HepG2 (cell line): ENCODE measurements at regions not wholly inside any gene's neighbourhood (a gene's known extent, or its start where the extent isn't known, plus 50 kb on each side); places are given as distances from the start of the nearest gene placed in this dataset.

ENCODE experiments used
- ATAC-seq: fragments of 200-7000 bp; cut with Tn5 transposase; 3 replicates; pipeline ENCODE4 v1.9.1; 2020; ENCODE audit warnings: mild to moderate bottlenecking, moderate library complexity
- BruUV-seq: library from RNA; stranded (reverse); fragments of 400-500 nt; replicated peaks from 2 replicates; lab custom pipeline; 2021; lab: Mats Ljungman, UMichigan
- CTCF ChIA-PET: fragments of 300-600 bp; formaldehyde crosslinking; extraction: SDS; loops from one replicate; lab custom pipeline; 2021; ENCODE audit warnings: low total read pairs, inconsistent platforms, low intra/inter-chr PET ratio; lab: Yijun Ruan, JAX
- POLR2A ChIA-PET: fragments of 350-600 bp; sonication (Branson Sonifier 250); formaldehyde crosslinking; loops from one replicate; lab custom pipeline; 2020; ENCODE audit warnings: antibody characterized with exemption, inconsistent platforms; lab: Yijun Ruan, JAX
- DNase-seq: peaks from one replicate; pipeline ENCODE4 v3.0.0-alpha.2; 2015; ENCODE audit warnings: low spot score
- FAIRE-seq: peaks from 3 replicates; lab custom pipeline; 2011; peaks lifted over from hg19 to GRCh38; lab: Jason Lieb, UNC
- H2AFZ ChIP-seq: one replicate; pipeline ENCODE4 v1.6.1; 2011; ENCODE audit warnings: low read length, inconsistent platforms
- H3K27ac ChIP-seq: fragments of 300-600 bp; 3 replicates; pipeline ENCODE4 v1.8.0; 2011; ENCODE audit warnings: mixed run types, mild to moderate bottlenecking, mixed read lengths, low read length, inconsistent platforms; ENCODE audit not compliant: insufficient read depth; ENCODE audit errors: extremely low read length
- H3K27me3 ChIP-seq, 2 experiments: fragments of 200-600 bp in 1 of 2; 2 replicates in 1 of 2; 3 replicates in 1 of 2; pipeline versions ENCODE4 v1.6.0 to v1.8.0; 2011; ENCODE audit warnings: low read length in 2 of 2, mild to moderate bottlenecking in 2 of 2, moderate library complexity in 2 of 2, inconsistent platforms in 1 of 2; ENCODE audit not compliant: insufficient read depth in 2 of 2, control insufficient read depth in 1 of 2
- H3K36me3 ChIP-seq, 2 experiments: fragments of 200-600 bp in 1 of 2; replicated peaks in 1 of 2; 2 replicates in 1 of 2; 3 replicates in 1 of 2; pipeline versions ENCODE4 v1.5.1 to v1.8.0; 2011; ENCODE audit warnings: low read length in 2 of 2, inconsistent platforms in 1 of 2; ENCODE audit not compliant: insufficient read depth in 2 of 2, control insufficient read depth in 1 of 2
- H3K4me1 ChIP-seq: 2 replicates; pipeline ENCODE4 v1.5.1; 2012; ENCODE audit warnings: low read length, inconsistent platforms; ENCODE audit not compliant: insufficient read depth
- H3K4me2 ChIP-seq: 2 replicates; pipeline ENCODE4 v1.6.0; 2011; ENCODE audit warnings: low read depth, low read length, inconsistent platforms
- H3K4me3 ChIP-seq, 3 experiments: fragments of 200-600 bp in 1 of 3; sonication (generic), shearing (Covaris generic) in 1 of 3; replicated peaks in 1 of 3; 2 replicates each; pipeline ENCODE4 v1.5.1; 2011 to 2016; ENCODE audit warnings: low read length in 3 of 3, inconsistent platforms in 2 of 3, low read depth in 2 of 3, mild to moderate bottlenecking in 2 of 3, control low read depth in 1 of 3, mixed read lengths in 1 of 3; ENCODE audit not compliant: insufficient read depth in 1 of 3
- H3K79me2 ChIP-seq: one replicate; pipeline ENCODE4 v1.6.1; 2011; ENCODE audit warnings: low read length, inconsistent platforms; ENCODE audit not compliant: insufficient read depth
- H3K9ac ChIP-seq: 2 replicates; pipeline ENCODE4 v1.6.0; 2011; ENCODE audit warnings: mild to moderate bottlenecking, low read depth, low read length, inconsistent platforms; ENCODE audit not compliant: insufficient read depth
- H3K9me3 ChIP-seq: 2 replicates; pipeline ENCODE4 v1.5.1; 2012; ENCODE audit warnings: mild to moderate bottlenecking, low read length
- H4K20me1 ChIP-seq: 2 replicates; pipeline ENCODE4 v1.6.0; 2011; ENCODE audit warnings: inconsistent platforms, mild to moderate bottlenecking, low read length, moderate library complexity; ENCODE audit not compliant: insufficient read depth
- BORCS8-MEF2B ChIP-seq: sonication (generic); formaldehyde crosslinking; IDR thresholded peaks from 2 replicates; pipeline ENCODE4 v1.8.0; 2022; ENCODE audit warnings: mild to moderate bottlenecking, missing genetic modification reagents
- CERS6 ChIP-seq: sonication (generic); formaldehyde crosslinking; IDR thresholded peaks from 2 replicates; pipeline ENCODE4 v1.5.0; 2020; ENCODE audit warnings: missing genetic modification reagents
- GATAD2A ChIP-seq: IDR thresholded peaks from 2 replicates; pipeline ENCODE4 v1.6.1; 2016
- HDAC2 ChIP-seq: sonication (generic); formaldehyde crosslinking; IDR thresholded peaks from 2 replicates; pipeline ENCODE4 v1.4.0; 2020; ENCODE audit warnings: missing genetic modification reagents
- IRF1 ChIP-seq: sonication (generic); formaldehyde crosslinking; IDR thresholded peaks from 2 replicates; pipeline ENCODE4 v1.4.0; 2020; ENCODE audit warnings: low read depth, mild to moderate bottlenecking, missing genetic modification reagents
- MTF1 ChIP-seq: sonication (generic); formaldehyde crosslinking; IDR thresholded peaks from 2 replicates; pipeline ENCODE4 v1.5.0; 2020; ENCODE audit warnings: missing genetic modification reagents
- NKX3-1 ChIP-seq: sonication (generic); formaldehyde crosslinking; IDR thresholded peaks from 2 replicates; pipeline ENCODE4 v1.5.0; 2020; ENCODE audit warnings: missing genetic modification reagents
- SP140L ChIP-seq: sonication (generic); formaldehyde crosslinking; IDR thresholded peaks from 2 replicates; pipeline ENCODE4 v1.4.0; 2020; ENCODE audit warnings: missing genetic modification reagents, borderline replicate concordance
- XBP1 ChIP-seq: sonication (generic); formaldehyde crosslinking; IDR thresholded peaks from 2 replicates; pipeline ENCODE4 v1.5.0; 2020; ENCODE audit warnings: missing genetic modification reagents
- ZBTB14 ChIP-seq: sonication (generic); formaldehyde crosslinking; IDR thresholded peaks from 2 replicates; pipeline ENCODE4 v1.4.0; 2020; ENCODE audit warnings: missing genetic modification reagents
- ZFY ChIP-seq: sonication (generic); formaldehyde crosslinking; IDR thresholded peaks from 2 replicates; pipeline ENCODE4 v1.4.0; 2020; ENCODE audit warnings: missing genetic modification reagents
- ZNF317 ChIP-seq: sonication (generic); formaldehyde crosslinking; IDR thresholded peaks from 2 replicates; pipeline ENCODE4 v1.5.0; 2020; ENCODE audit warnings: mild to moderate bottlenecking, missing genetic modification reagents
- ZNF34 ChIP-seq: sonication (generic); formaldehyde crosslinking; IDR thresholded peaks from 2 replicates; pipeline ENCODE4 v1.4.0; 2020; ENCODE audit warnings: mild to moderate bottlenecking, missing genetic modification reagents, borderline replicate concordance
- ZNF850 ChIP-seq: sonication (generic); formaldehyde crosslinking; conservative IDR thresholded peaks from 2 replicates; pipeline ENCODE4 v1.9.0; 2021; ENCODE audit warnings: mild to moderate bottlenecking, missing genetic modification reagents
- WGBS: methylation state at CpG from one replicate; pipeline ENCODE4 v1.1.6; 2017; ENCODE audit warnings: low lambda C conversion rate; 5-methylcytosine and 5-hydroxymethylcytosine counted together
- in situ Hi-C: cut with HindIII; loops from 2 replicates; pipeline ENCODE4 v1.10.0; 2017; ENCODE audit warnings: low pct_unique_long_range_greater_than_20kb; ENCODE audit not compliant: extremely low pct_ligation_motif_present
- intact Hi-C: fragments of 100-400 bp; cut with micrococcal nuclease; formaldehyde crosslinking; loops from one replicate; pipeline ENCODE4 v1.10.0; 2022; ENCODE audit not compliant: unreplicated experiment

GRCh38 chr13:69300131-69300530, 807.5 kb upstream of the ATXN8OS start:
- ATAC-seq = no peak
- 1% methylated on average over 2 of the region's 2 CpGs for WGBS
- FAIRE-seq = no peak
- Histone ChIP-seq H3K4me1 (no peaks in the 10 kb centered on the region), H3K4me3 (no peak overlapping the region), H3K27me3 (no peaks in the 10 kb centered on the region), H3K27ac (no peak overlapping the region), H3K9me3 (no peaks in the 10 kb centered on the region), H3K79me2 (no peaks in the 10 kb centered on the region), H3K36me3 (no peaks in the 10 kb centered on the region), H3K4me2 (no peak overlapping the region), H2AFZ (no peak overlapping the region), H3K9ac (no peak overlapping the region), H4K20me1 (no peaks in the 10 kb centered on the region)
- POLR2A ChIA-PET = no interaction called here
- intact Hi-C loops = no loop called here
- no peak for TF ChIP-seq GATAD2A (CRISPR knock-in tag)
- no peak for TF ChIP-seq MTF1 (CRISPR knock-in tag)
- TF ChIP-seq NKX3-1 (CRISPR knock-in tag) = no peak
- no peak for TF ChIP-seq ZNF317 (CRISPR knock-in tag)
- no peak for TF ChIP-seq HDAC2
- TF ChIP-seq ZFY (CRISPR knock-in tag) = no peak
- TF ChIP-seq SP140L (CRISPR knock-in tag) = no peak
- TF ChIP-seq IRF1 (CRISPR knock-in tag) = no peak
- no peak for TF ChIP-seq ZNF850 (CRISPR knock-in tag)
- TF ChIP-seq CERS6 = no peak
- TF ChIP-seq BORCS8-MEF2B (CRISPR knock-in tag) = no peak
- no peak for TF ChIP-seq ZNF34
- TF ChIP-seq ZBTB14 (CRISPR knock-in tag) = no peak
- TF ChIP-seq XBP1 (CRISPR knock-in tag) = no peak
- BruUV-seq = no TSS peak
- in situ Hi-C loops = no loop called here
- CTCF ChIA-PET = no interaction called here
- DNase-seq = no peak
